Ovary (tissue), 7 donors: ENCODE measurements at regions not wholly inside any gene's neighbourhood (a gene's known extent, or its start where the extent isn't known, plus 50 kb on each side); places are given as distances from the start of the nearest gene placed in this dataset.

Source experiments
- DNase-seq, 5 donors: peaks; one replicate each; pipeline ENCODE4 v3.0.0-alpha.2; 2019 to 2020
- H3K27ac ChIP-seq, 2 donors: fragments of 200-600 bp; one replicate each; pipeline versions ENCODE4 v1.5.1 to v1.8.0; 2019 to 2022
- H3K27me3 ChIP-seq: fragments of 200-600 bp; one replicate; pipeline ENCODE4 v1.8.0; 2022
- H3K36me3 ChIP-seq: fragments of 200-600 bp; sonication (generic); one replicate; pipeline ENCODE4 v1.5.1; 2019
- H3K4me1 ChIP-seq: one replicate; pipeline ENCODE4 v1.8.1; 2013; ENCODE audit warnings: mild to moderate bottlenecking, moderate library complexity; ENCODE audit not compliant: insufficient read depth
- H3K4me3 ChIP-seq: fragments of 200-600 bp; sonication (generic); one replicate; pipeline ENCODE4 v1.5.1; 2017
- H3K9me3 ChIP-seq, 2 donors: fragments of 200-600 bp in 1 of 2; sonication (generic) in 1 of 2; one replicate each; pipeline versions ENCODE4 v1.5.1 to v1.8.1; 2013 to 2019; ENCODE audit warnings: mild to moderate bottlenecking in 1 of 2, moderate library complexity in 1 of 2
- CTCF ChIP-seq, 3 donors: fragments of 450-650 bp in 2 of 3; fragments of 200-600 bp in 1 of 3; IDR thresholded peaks; one replicate each; pipeline versions ENCODE4 v1.5.1 to v1.8.0; 2016 to 2022; ENCODE audit warnings: antibody characterized with exemption in 3 of 3, mild to moderate bottlenecking in 1 of 3
- EP300 ChIP-seq: sonication (generic); formaldehyde crosslinking; IDR thresholded peaks from one replicate; pipeline ENCODE4 v1.6.1; 2017; ENCODE audit warnings: antibody characterized with exemption
- POLR2A ChIP-seq: fragments of 450-650 bp; IDR thresholded peaks from one replicate; pipeline ENCODE4 v1.6.1; 2017; ENCODE audit warnings: antibody characterized with exemption, mild to moderate bottlenecking, moderate library complexity
- WGBS, 3 donors: extraction: QIAGEN DNeasy Blood & Tissue Kit in 1 of 3; methylation state at CpG; one replicate each; pipeline versions ENCODE4 v1.1.5 to v1.1.7; 2013 to 2017; 5-methylcytosine and 5-hydroxymethylcytosine counted together
- intact Hi-C, 4 donors: fragments of 100-400 bp; cut with DNase I; formaldehyde crosslinking; loops; one replicate each; pipeline versions ENCODE4 v1.11.0 to v1.15.1; 2022 to 2023
- donor health status: DM: no; HTN: no; CAD: no; lungs with moderate emphysema.
- donor health status: DM: no; HTN: no; CAD: no.
- donor health status: Bipolar disorder and iron deficiency.
- donor health status: DM: no; HTN: no; CAD: no.
- donor health status: DM: yes; HTN: yes; CAD: no.

DNA sequence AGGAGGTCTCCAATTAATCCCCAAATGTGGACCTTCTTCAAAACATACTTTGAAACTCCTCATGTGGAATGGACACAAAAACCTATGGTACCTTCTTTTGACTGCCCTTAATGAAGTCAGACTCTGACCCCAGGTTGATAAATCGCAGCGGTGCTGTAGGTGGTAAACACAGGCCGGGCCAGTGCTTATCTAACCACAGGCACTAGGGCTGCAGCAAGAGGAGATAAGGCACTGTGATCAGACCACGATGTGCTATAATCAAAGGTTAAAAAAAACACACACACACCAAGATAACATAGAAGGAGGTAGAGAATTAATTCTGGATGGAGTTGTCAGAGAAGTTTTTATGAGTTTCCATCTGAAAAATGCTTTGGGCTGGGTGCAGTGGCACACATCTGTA lies 52.3 kb upstream of the SIPA1L2 start:
- intact Hi-C loops, result no loop called here
- Histone ChIP-seq H3K9me3 (no peaks in the 10 kb centered on the region), H3K4me1 (no peaks in the 10 kb centered on the region), H3K27ac (no peak overlapping the region), H3K4me3 (no peak overlapping the region), H3K27me3 (no peaks in the 10 kb centered on the region), H3K36me3 (no peaks in the 10 kb centered on the region)
- no peak for DNase-seq
- WGBS, 3 donors, result 22 to 39% (median 34%) methylated on average over 4 of the region's 4 CpGs
- TF ChIP-seq EP300 (no peak), POLR2A (no peak), CTCF (IDR thresholded peaks at IDR 0.05) (no peak)

- DNase-seq, result no peak
- intact Hi-C loops, result no loop called here
- WGBS, 3 donors, result 75 to 84% (median 83%) methylated on average over 3 of the region's 3 CpGs
- H3K27me3 ChIP-seq, result no peaks in the 10 kb centered on the region
- H3K36me3 ChIP-seq, result no peaks in the 10 kb centered on the region
- H3K4me3 ChIP-seq, result no peak overlapping the region
- TF ChIP-seq CTCF (IDR thresholded peaks at IDR 0.05) (no peak), EP300 (no peak), POLR2A (no peak)
- H3K4me1 ChIP-seq, result no peaks in the 10 kb centered on the region
- no peak overlapping the region for H3K27ac ChIP-seq
- no peaks in the 10 kb centered on the region for H3K9me3 ChIP-seq
These were observed 54.6 kb upstream of the SIPA1L2 start for GRCh38 chr1:232684371-232685105.

DNA sequence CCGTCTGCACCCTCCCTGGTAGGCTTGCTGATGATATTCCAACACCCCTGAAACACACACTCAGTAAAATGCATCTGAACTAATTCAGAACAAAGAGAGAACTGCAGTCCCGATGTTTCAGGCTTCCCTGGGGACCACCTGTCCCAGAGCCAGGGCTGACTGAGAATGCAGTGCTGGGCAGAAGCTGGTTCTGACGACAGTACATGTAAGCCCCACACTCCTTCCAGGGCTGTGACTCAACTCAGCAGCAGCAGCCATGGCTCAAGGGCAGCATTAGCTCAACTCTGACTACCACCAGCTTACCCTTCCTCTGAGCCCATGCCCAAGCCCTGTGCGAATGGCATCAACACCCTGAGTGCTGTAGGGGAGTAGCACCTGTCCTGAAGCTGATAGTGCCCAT lies 56.4 kb upstream of the SIPA1L2 start:
- Histone ChIP-seq H3K36me3 (no peaks in the 10 kb centered on the region), H3K9me3 (no peaks in the 10 kb centered on the region), H3K4me3 (no peak overlapping the region), H3K27me3 (no peaks in the 10 kb centered on the region), H3K27ac (no peak overlapping the region), H3K4me1 (no peaks in the 10 kb centered on the region)
- 63 to 90% (median 74%) methylated on average over 4 of the region's 4 CpGs for WGBS, 3 donors
- TF ChIP-seq CTCF (IDR thresholded peaks at IDR 0.05) (no peak), EP300 (no peak), POLR2A (no peak)
- intact Hi-C loops, result no loop called here
- DNase-seq, result no peak

DNA sequence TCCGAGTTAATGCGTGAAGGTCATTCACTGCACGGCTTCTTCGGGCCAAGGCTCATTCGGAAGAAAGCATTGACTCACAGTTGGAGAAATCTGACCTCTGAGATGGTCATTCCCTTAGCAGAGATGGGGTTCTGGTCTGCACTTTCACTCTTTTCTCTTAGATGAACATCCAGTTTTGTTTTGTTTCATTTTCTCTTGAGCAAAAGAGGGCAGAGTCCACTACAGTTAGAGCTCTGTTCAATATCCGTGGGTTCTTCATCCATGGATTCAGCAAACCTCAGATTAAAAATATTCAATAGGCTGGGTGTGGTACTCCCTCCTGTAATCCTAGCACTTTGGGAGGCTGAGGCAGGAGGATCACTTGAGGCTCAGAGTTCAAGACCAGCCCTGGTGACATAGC lies 57.4 kb upstream of the SIPA1L2 start:
- Histone ChIP-seq H3K4me1 (no peaks in the 10 kb centered on the region), H3K36me3 (no peaks in the 10 kb centered on the region), H3K4me3 (no peak overlapping the region), H3K9me3 (no peaks in the 10 kb centered on the region), H3K27me3 (no peaks in the 10 kb centered on the region), H3K27ac (no peak overlapping the region)
- intact Hi-C loops, result no loop called here
- 91 to 93% (median 92%) methylated on average over 6 of the region's 6 CpGs for WGBS, 3 donors
- TF ChIP-seq EP300 (no peak), CTCF (IDR thresholded peaks at IDR 0.05) (no peak), POLR2A (no peak)
- no peak for DNase-seq
